WTC11 (cell line): ENCODE measurements at regions not wholly inside any gene's neighbourhood (a gene's known extent, or its start where the extent isn't known, plus 50 kb on each side); places are given as distances from the start of the nearest gene placed in this dataset.

ENCODE experiments used
- ATAC-seq: fragments of 200-7000 bp; cut with Tn5 transposase; 2 replicates; pipeline ENCODE4 v1.10.0; 2021; ENCODE audit warnings: mild to moderate bottlenecking, moderate library complexity
- CTCF ChIA-PET: fragments of 300-600 bp; sonication (Branson Sonifier 250); formaldehyde crosslinking; loops from one replicate; lab custom pipeline; 2021; ENCODE audit warnings: antibody characterized with exemption; lab: Charles Lee
- POLR2A ChIA-PET: fragments of 350-600 bp; sonication (Branson Sonifier 250); formaldehyde crosslinking; loops from one replicate; lab custom pipeline; 2021; ENCODE audit warnings: antibody characterized with exemption; lab: Charles Lee
- DNase-seq: peaks from one replicate; pipeline ENCODE4 v3.0.0; 2021; ENCODE audit warnings: low spot score
- H3K27ac Mint-ChIP-seq: 2 replicates; pipeline ENCODE4 v1.8.0; 2021; ENCODE audit warnings: mixed read lengths
- H3K27me3 Mint-ChIP-seq: 2 replicates; pipeline ENCODE4 v1.8.0; 2021; ENCODE audit warnings: low read depth, mild to moderate bottlenecking, moderate library complexity, mixed read lengths
- H3K36me3 Mint-ChIP-seq: 2 replicates; pipeline ENCODE4 v1.8.0; 2021; ENCODE audit warnings: mixed read lengths
- H3K4me1 Mint-ChIP-seq: 2 replicates; pipeline ENCODE4 v1.8.0; 2022; ENCODE audit warnings: mixed read lengths
- H3K4me3 Mint-ChIP-seq: 2 replicates; pipeline ENCODE4 v1.8.0; 2021; ENCODE audit warnings: mild to moderate bottlenecking, moderate library complexity, mixed read lengths
- H3K9me3 Mint-ChIP-seq: 2 replicates; pipeline ENCODE4 v1.8.0; 2021; ENCODE audit warnings: mixed read lengths
- CREB1 ChIP-seq: sonication (generic); formaldehyde crosslinking; IDR thresholded peaks from 2 replicates; pipeline ENCODE4 v1.8.0; 2023; ENCODE audit warnings: mild to moderate bottlenecking, missing genetic modification reagents
- ELF4 ChIP-seq: sonication (generic); formaldehyde crosslinking; IDR thresholded peaks from 2 replicates; pipeline ENCODE4 v1.8.1; 2022; ENCODE audit warnings: low read depth, mild to moderate bottlenecking, moderate library complexity, missing genetic modification reagents
- EMX1 ChIP-seq: fragments of 250-450 bp; sonication (Bioruptor Pico); IDR thresholded peaks from 2 replicates; pipeline ENCODE4 v1.8.0; 2021; ENCODE audit warnings: mild to moderate bottlenecking
- ESRRA ChIP-seq: sonication (generic); formaldehyde crosslinking; IDR thresholded peaks from 2 replicates; pipeline ENCODE4 v1.8.1; 2022; ENCODE audit warnings: mild to moderate bottlenecking, missing genetic modification reagents, borderline replicate concordance
- ETV6 ChIP-seq: sonication (generic); formaldehyde crosslinking; IDR thresholded peaks from 2 replicates; pipeline ENCODE4 v1.8.1; 2022; ENCODE audit warnings: mild to moderate bottlenecking, missing genetic modification reagents
- FOXJ3 ChIP-seq: sonication (generic); formaldehyde crosslinking; IDR thresholded peaks from 2 replicates; pipeline ENCODE4 v1.9.0; 2021; ENCODE audit warnings: missing genetic modification reagents, mild to moderate bottlenecking, borderline replicate concordance
- GTF2I ChIP-seq: fragments of 250-450 bp; sonication (Bioruptor Pico); conservative IDR thresholded peaks from 2 replicates; pipeline ENCODE4 v1.4.0; 2021; ENCODE audit warnings: mild to moderate bottlenecking
- NFE2L1 ChIP-seq: sonication (generic); formaldehyde crosslinking; IDR thresholded peaks from 2 replicates; pipeline ENCODE4 v1.8.1; 2023; ENCODE audit warnings: missing genetic modification reagents
- NFYB ChIP-seq: sonication (generic); formaldehyde crosslinking; conservative IDR thresholded peaks from 2 replicates; pipeline ENCODE4 v1.8.0; 2022; ENCODE audit warnings: low read depth, missing genetic modification reagents
- OVOL2 ChIP-seq: fragments of 250-450 bp; sonication (Bioruptor Pico); IDR thresholded peaks from 2 replicates; pipeline ENCODE4 v1.9.0; 2021; ENCODE audit warnings: mild to moderate bottlenecking, borderline replicate concordance
- RORB ChIP-seq: fragments of 250-450 bp; sonication (Bioruptor Pico); IDR thresholded peaks from 2 replicates; pipeline ENCODE4 v1.9.0; 2021; ENCODE audit warnings: mild to moderate bottlenecking
- SMAD3 ChIP-seq: sonication (generic); formaldehyde crosslinking; IDR thresholded peaks from 2 replicates; pipeline ENCODE4 v1.8.0; 2022; ENCODE audit warnings: missing genetic modification reagents, mild to moderate bottlenecking, borderline replicate concordance
- SP1 ChIP-seq: sonication (generic); formaldehyde crosslinking; conservative IDR thresholded peaks from 2 replicates; pipeline ENCODE4 v1.8.1; 2022; ENCODE audit warnings: missing genetic modification reagents
- TCF7 ChIP-seq: sonication (generic); formaldehyde crosslinking; IDR thresholded peaks from 2 replicates; pipeline ENCODE4 v1.8.0; 2022; ENCODE audit warnings: mild to moderate bottlenecking, low read depth, missing genetic modification reagents, moderate library complexity
- ZNF121 ChIP-seq: sonication (generic); formaldehyde crosslinking; IDR thresholded peaks from 2 replicates; pipeline ENCODE4 v1.8.0; 2023; ENCODE audit warnings: missing genetic modification reagents
- ZNF138 ChIP-seq: sonication (generic); formaldehyde crosslinking; conservative IDR thresholded peaks from 2 replicates; pipeline ENCODE4 v1.8.1; 2022; ENCODE audit warnings: mild to moderate bottlenecking, moderate library complexity, missing genetic modification reagents
- ZNF317 ChIP-seq: sonication (generic); formaldehyde crosslinking; IDR thresholded peaks from 2 replicates; pipeline ENCODE4 v1.8.1; 2023; ENCODE audit warnings: low read depth, mild to moderate bottlenecking, moderate library complexity, missing genetic modification reagents, borderline replicate concordance
- ZNF396 ChIP-seq: fragments of 250-450 bp; sonication (Bioruptor Pico); IDR thresholded peaks from 2 replicates; pipeline ENCODE4 v1.8.0; 2021; ENCODE audit warnings: mild to moderate bottlenecking, moderate library complexity, borderline replicate concordance
- TF ChIP-seq, protein P1 (sequence below): sonication (generic); formaldehyde crosslinking; IDR thresholded peaks from 2 replicates; pipeline ENCODE4 v1.8.0; 2022; ENCODE audit warnings: missing genetic modification reagents
- TF ChIP-seq, protein P2 (sequence below): fragments of 250-450 bp; sonication (Bioruptor Pico); IDR thresholded peaks from 2 replicates; pipeline ENCODE4 v1.9.0; 2021; ENCODE audit warnings: moderate library complexity, mild to moderate bottlenecking, inconsistent platforms, borderline replicate concordance
- TF ChIP-seq, protein P3 (sequence below): sonication (generic); formaldehyde crosslinking; IDR thresholded peaks from 2 replicates; pipeline ENCODE4 v1.8.1; 2022; ENCODE audit warnings: mild to moderate bottlenecking, moderate library complexity, missing genetic modification reagents
- TF ChIP-seq, protein P4 (sequence below): sonication (generic); formaldehyde crosslinking; IDR thresholded peaks from 2 replicates; pipeline ENCODE4 v1.8.0; 2022; ENCODE audit warnings: mild to moderate bottlenecking, missing genetic modification reagents
- TF ChIP-seq, protein P5 (sequence below): sonication (generic); formaldehyde crosslinking; IDR thresholded peaks from 2 replicates; pipeline ENCODE4 v1.8.1; 2023; ENCODE audit warnings: mild to moderate bottlenecking, missing genetic modification reagents

DNA sequence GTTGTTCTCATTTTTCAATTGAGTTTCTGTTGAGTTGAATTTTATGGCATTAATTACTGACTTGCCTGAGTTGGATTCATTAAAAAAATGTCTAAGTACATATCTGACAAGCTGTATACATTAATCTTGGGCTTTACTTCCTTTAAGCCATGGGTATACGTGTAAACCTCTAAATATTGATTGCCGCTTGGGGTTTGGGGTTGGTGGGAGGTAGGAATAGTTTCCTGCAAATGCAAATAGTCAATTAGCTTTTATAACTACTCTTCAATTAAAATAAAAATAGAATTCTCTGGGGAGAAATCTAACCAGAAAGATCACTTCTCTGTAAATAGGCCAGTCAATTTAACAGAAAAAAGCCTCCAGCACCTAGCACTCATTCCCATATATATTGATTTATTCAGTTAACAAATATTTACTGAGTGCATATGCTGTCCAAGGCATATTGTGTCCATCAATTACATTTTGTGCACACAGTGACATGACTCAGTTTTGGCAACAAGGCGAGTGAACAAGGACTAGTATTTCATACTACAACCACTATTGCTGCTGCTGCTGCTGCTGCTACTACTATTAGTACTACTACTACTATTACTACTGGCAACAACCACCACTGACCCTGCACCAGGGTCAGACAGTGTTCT is 306.8 kb downstream of the RFC3 start:
- ChIA-PET POLR2A (no interaction called here), CTCF (no interaction called here)
- peaks cover 58% of the 10 kb centered on the region for H3K4me1 Mint-ChIP-seq
- H3K27ac Mint-ChIP-seq: no peak overlapping the region
- no peaks in the 10 kb centered on the region for H3K27me3 Mint-ChIP-seq
- H3K36me3 Mint-ChIP-seq: no peaks in the 10 kb centered on the region
- H3K9me3 Mint-ChIP-seq: peaks cover 10% of the 10 kb centered on the region
- DNase-seq (no peak), ATAC-seq (no peak)
- TF ChIP-seq ZNF138 (CRISPR knock-in tag) (no peak), FOXJ3 (CRISPR knock-in tag) (no peak), NFYB (CRISPR knock-in tag) (no peak), RORB (CRISPR knock-in tag) (no peak)
- TF ChIP-seq, protein P1, sequence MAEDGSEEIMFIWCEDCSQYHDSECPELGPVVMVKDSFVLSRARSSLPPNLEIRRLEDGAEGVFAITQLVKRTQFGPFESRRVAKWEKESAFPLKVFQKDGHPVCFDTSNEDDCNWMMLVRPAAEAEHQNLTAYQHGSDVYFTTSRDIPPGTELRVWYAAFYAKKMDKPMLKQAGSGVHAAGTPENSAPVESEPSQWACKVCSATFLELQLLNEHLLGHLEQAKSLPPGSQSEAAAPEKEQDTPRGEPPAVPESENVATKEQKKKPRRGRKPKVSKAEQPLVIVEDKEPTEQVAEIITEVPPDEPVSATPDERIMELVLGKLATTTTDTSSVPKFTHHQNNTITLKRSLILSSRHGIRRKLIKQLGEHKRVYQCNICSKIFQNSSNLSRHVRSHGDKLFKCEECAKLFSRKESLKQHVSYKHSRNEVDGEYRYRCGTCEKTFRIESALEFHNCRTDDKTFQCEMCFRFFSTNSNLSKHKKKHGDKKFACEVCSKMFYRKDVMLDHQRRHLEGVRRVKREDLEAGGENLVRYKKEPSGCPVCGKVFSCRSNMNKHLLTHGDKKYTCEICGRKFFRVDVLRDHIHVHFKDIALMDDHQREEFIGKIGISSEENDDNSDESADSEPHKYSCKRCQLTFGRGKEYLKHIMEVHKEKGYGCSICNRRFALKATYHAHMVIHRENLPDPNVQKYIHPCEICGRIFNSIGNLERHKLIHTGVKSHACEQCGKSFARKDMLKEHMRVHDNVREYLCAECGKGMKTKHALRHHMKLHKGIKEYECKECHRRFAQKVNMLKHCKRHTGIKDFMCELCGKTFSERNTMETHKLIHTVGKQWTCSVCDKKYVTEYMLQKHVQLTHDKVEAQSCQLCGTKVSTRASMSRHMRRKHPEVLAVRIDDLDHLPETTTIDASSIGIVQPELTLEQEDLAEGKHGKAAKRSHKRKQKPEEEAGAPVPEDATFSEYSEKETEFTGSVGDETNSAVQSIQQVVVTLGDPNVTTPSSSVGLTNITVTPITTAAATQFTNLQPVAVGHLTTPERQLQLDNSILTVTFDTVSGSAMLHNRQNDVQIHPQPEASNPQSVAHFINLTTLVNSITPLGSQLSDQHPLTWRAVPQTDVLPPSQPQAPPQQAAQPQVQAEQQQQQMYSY: no peak
- H3K4me3 Mint-ChIP-seq: no peak overlapping the region

DNA sequence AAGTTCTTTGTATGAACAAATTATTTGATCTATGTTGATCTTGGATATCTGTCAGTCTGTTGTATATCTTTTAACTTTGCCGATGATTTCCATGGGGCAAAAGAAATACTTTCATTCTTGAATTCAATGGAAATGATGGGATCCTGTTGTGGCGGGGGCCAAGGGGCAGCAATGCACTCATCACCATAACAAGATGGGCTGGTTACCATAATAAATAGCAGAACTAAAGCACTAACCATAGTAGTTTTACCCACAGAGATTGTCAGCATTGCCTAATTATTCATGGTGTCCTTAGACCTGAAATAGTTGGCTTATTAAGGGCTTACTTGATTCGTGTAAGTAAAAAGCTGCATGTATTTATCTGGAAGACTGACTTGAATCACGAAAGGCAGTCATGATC is 309.6 kb downstream of the RFC3 start:
- peak overlapping the region; percentile 11; the same call in 1 of the 2 replicates for H3K4me3 Mint-ChIP-seq
- ChIA-PET POLR2A (no interaction called here), CTCF (no interaction called here)
- peaks cover 4% of the 10 kb centered on the region; the same call in 1 of the 2 replicates for H3K9me3 Mint-ChIP-seq
- peak; percentile 78 for ATAC-seq
- H3K27ac Mint-ChIP-seq: peak overlapping the region; percentile 10; the same call in 1 of the 2 replicates
- peaks cover 55% of the 10 kb centered on the region for H3K4me1 Mint-ChIP-seq
- no peaks in the 10 kb centered on the region for H3K27me3 Mint-ChIP-seq
- no peak for TF ChIP-seq SP1
- TF ChIP-seq NFE2L1 (CRISPR knock-in tag): no peak
- TF ChIP-seq OVOL2 (CRISPR knock-in tag): no peak
- TF ChIP-seq ZNF317 (CRISPR knock-in tag): no peak
- no peak for TF ChIP-seq NFYB (CRISPR knock-in tag)
- TF ChIP-seq ESRRA (CRISPR knock-in tag): no peak
- no peak for TF ChIP-seq ZNF396 (CRISPR knock-in tag)
- TF ChIP-seq ZNF138 (CRISPR knock-in tag): no peak
- DNase-seq: no peak
- H3K36me3 Mint-ChIP-seq: no peaks in the 10 kb centered on the region

DNA sequence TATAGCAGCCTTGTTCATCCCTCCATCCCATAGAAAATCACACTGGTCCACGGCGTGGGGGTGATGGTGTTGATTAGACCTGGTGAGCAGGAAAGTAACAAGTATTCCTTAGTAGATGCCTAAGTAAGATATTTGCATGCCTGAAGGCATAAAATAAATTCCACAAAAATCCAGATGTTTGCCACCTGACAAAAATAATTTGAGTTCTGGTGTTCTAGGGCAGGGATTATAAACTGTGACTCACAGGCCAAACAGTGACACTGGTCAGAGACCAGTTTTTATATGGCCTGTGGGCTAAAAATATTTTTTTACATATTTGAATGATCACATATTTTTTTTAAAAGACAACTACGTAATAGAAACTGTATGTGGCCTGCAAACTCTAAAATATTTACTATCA is 310.7 kb downstream of the RFC3 start:
- Mint-ChIP-seq H3K27me3 (no peaks in the 10 kb centered on the region), H3K27ac (no peak overlapping the region), H3K4me1 (peaks cover 51% of the 10 kb centered on the region), H3K36me3 (no peaks in the 10 kb centered on the region), H3K4me3 (no peak overlapping the region), H3K9me3 (peaks cover 4% of the 10 kb centered on the region; the same call in 1 of the 2 replicates)
- DNase-seq (no peak), ATAC-seq (no peak)
- POLR2A ChIA-PET: no interaction called here
- TF ChIP-seq, protein P2, sequence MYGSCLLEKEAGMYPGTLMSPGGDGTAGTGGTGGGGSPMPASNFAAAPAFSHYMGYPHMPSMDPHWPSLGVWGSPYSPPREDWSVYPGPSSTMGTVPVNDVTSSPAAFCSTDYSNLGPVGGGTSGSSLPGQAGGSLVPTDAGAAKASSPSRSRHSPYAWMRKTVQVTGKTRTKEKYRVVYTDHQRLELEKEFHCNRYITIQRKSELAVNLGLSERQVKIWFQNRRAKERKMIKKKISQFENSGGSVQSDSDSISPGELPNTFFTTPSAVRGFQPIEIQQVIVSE (CRISPR knock-in tag): no peak
- TF ChIP-seq CREB1 (CRISPR knock-in tag) (no peak), SMAD3 (no peak)
- CTCF ChIA-PET: no interaction called here

DNA sequence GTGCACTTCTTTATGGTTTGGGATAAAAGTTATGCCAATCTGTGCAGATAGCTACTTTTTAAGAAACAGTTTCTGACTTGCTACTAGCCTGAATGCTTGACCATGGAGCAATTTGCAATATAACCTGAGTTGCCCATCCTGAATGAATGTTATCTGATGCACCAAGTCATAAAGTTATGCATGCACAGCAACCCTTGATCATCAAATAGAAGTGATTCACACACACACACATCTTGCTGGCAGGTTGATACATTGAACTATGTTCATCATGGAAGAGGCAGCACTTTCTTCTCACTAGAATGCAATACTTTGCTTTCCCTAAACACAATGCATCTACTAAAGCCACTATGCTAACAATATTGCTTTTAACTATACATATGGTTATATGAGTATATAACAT is 311.5 kb downstream of the RFC3 start:
- H3K9me3 Mint-ChIP-seq: peaks cover 4% of the 10 kb centered on the region; the same call in 1 of the 2 replicates
- no peak overlapping the region for H3K27ac Mint-ChIP-seq
- no peaks in the 10 kb centered on the region for H3K36me3 Mint-ChIP-seq
- peaks cover 48% of the 10 kb centered on the region for H3K4me1 Mint-ChIP-seq
- ChIA-PET CTCF (no interaction called here), POLR2A (no interaction called here)
- no peak for DNase-seq
- H3K4me3 Mint-ChIP-seq: no peak overlapping the region
- H3K27me3 Mint-ChIP-seq: no peaks in the 10 kb centered on the region
- ATAC-seq: no peak
- TF ChIP-seq, protein P3, sequence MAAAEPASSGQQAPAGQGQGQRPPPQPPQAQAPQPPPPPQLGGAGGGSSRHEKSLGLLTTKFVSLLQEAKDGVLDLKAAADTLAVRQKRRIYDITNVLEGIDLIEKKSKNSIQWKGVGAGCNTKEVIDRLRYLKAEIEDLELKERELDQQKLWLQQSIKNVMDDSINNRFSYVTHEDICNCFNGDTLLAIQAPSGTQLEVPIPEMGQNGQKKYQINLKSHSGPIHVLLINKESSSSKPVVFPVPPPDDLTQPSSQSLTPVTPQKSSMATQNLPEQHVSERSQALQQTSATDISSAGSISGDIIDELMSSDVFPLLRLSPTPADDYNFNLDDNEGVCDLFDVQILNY (CRISPR knock-in tag): no peak
- no peak for TF ChIP-seq ELF4
- no peak for TF ChIP-seq GTF2I (CRISPR knock-in tag)
- TF ChIP-seq CREB1 (CRISPR knock-in tag): no peak
- TF ChIP-seq ETV6: no peak
- TF ChIP-seq, protein P4, sequence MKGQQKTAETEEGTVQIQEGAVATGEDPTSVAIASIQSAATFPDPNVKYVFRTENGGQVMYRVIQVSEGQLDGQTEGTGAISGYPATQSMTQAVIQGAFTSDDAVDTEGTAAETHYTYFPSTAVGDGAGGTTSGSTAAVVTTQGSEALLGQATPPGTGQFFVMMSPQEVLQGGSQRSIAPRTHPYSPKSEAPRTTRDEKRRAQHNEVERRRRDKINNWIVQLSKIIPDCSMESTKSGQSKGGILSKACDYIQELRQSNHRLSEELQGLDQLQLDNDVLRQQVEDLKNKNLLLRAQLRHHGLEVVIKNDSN (CRISPR knock-in tag): no peak
- TF ChIP-seq ZNF121: no peak
- TF ChIP-seq, protein P5, sequence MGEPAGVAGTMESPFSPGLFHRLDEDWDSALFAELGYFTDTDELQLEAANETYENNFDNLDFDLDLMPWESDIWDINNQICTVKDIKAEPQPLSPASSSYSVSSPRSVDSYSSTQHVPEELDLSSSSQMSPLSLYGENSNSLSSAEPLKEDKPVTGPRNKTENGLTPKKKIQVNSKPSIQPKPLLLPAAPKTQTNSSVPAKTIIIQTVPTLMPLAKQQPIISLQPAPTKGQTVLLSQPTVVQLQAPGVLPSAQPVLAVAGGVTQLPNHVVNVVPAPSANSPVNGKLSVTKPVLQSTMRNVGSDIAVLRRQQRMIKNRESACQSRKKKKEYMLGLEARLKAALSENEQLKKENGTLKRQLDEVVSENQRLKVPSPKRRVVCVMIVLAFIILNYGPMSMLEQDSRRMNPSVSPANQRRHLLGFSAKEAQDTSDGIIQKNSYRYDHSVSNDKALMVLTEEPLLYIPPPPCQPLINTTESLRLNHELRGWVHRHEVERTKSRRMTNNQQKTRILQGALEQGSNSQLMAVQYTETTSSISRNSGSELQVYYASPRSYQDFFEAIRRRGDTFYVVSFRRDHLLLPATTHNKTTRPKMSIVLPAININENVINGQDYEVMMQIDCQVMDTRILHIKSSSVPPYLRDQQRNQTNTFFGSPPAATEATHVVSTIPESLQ (CRISPR knock-in tag): no peak
- no peak for TF ChIP-seq TCF7 (CRISPR knock-in tag)
- TF ChIP-seq ESRRA (CRISPR knock-in tag): no peak
- no peak for TF ChIP-seq EMX1
